Suprapubic skin (tissue), 4 donors: ENCODE measurements at regions not wholly inside any gene's neighbourhood (a gene's known extent, or its start where the extent isn't known, plus 50 kb on each side); places are given as distances from the start of the nearest gene placed in this dataset.

Experiments
- CTCF ChIP-seq, 2 donors: fragments of 200-600 bp in 1 of 2; fragments of 450-650 bp in 1 of 2; sonication (generic) in 1 of 2; IDR thresholded peaks; one replicate each; pipeline ENCODE4 v1.5.1; 2016 to 2019; ENCODE audit warnings: antibody characterized with exemption in 2 of 2, mild to moderate bottlenecking in 1 of 2, moderate library complexity in 1 of 2
- POLR2A ChIP-seq, 2 donors: fragments of 450-650 bp; IDR thresholded peaks; one replicate each; pipeline ENCODE4 v1.6.1; 2017; ENCODE audit warnings: antibody characterized with exemption in 2 of 2, mild to moderate bottlenecking in 2 of 2, moderate library complexity in 2 of 2
- POLR2AphosphoS5 ChIP-seq, 3 donors: sonication (generic); formaldehyde crosslinking; IDR thresholded peaks; one replicate each; pipeline ENCODE4 v1.6.1; 2017; ENCODE audit warnings: antibody characterized with exemption in 3 of 3

GRCh38 chr9:6133346-6134063, 82.1 kb upstream of the IL33 start:
- no peak for TF ChIP-seq POLR2A (IDR thresholded peaks at IDR 0.05)
- no peak for TF ChIP-seq CTCF (IDR thresholded peaks at IDR 0.05)
- no peak for TF ChIP-seq POLR2AphosphoS5 (IDR thresholded peaks at IDR 0.05)
